NOMO-1 treated with DMSO at 0.1 percent for 48 hours (cell line): ENCODE measurements at regions not wholly inside any gene's neighbourhood (a gene's known extent, or its start where the extent isn't known, plus 50 kb on each side); places are given as distances from the start of the nearest gene placed in this dataset.

ENCODE experiments used
- DNase-seq: peaks from one replicate; lab custom pipeline; 2025; ENCODE audit not compliant: unreplicated experiment; lab: John Stamatoyannopoulos, UW

- peak; percentile 1 for DNase-seq
Measured at GRCh38 chr1:178973652-178974101, 52.0 kb upstream of the FAM20B start.
